ELF-1 (cell line): ENCODE measurements at regions not wholly inside any gene's neighbourhood (a gene's known extent, or its start where the extent isn't known, plus 50 kb on each side); places are given as distances from the start of the nearest gene placed in this dataset.
A peak's percentile ranks its signal among the peaks of the same experiment; 100 is the strongest.

Source experiments
- DNase-seq: peaks from one replicate; pipeline ENCODE4 v3.0.0-alpha.2; 2016; ENCODE audit warnings: low read depth, low spot score

GRCh38 chr11:104830508-104830907, 67.8 kb downstream of the CASP12 start:
- no peak for DNase-seq

GRCh38 chr11:104830080-104830479, 68.2 kb downstream of the CASP12 start:
- DNase-seq: no peak

- no peak for DNase-seq
These were observed 71.5 kb downstream of the CASP12 start for GRCh38 chr11:104826772-104827171.

- no peak for DNase-seq
These were observed 74.6 kb downstream of the CASP12 start for GRCh38 chr11:104823657-104824056.

- no peak for DNase-seq
These were observed 77.8 kb downstream of the CASP12 start for GRCh38 chr11:104820431-104820830.

GRCh38 chr11:104819603-104820002, 78.7 kb downstream of the CASP12 start:
- DNase-seq: no peak

GRCh38 chr11:104819107-104819506, 79.2 kb downstream of the CASP12 start:
- no peak for DNase-seq

- DNase-seq: no peak
These were observed 80.3 kb downstream of the CASP12 start for GRCh38 chr11:104817973-104818372.

GRCh38 chr11:104813532-104813931, 84.7 kb downstream of the CASP12 start:
- DNase-seq: no peak

- DNase-seq: no peak
These were observed 86.0 kb downstream of the CASP12 start for GRCh38 chr11:104812103-104812788.

- no peak for DNase-seq
These were observed 94.5 kb downstream of the CASP12 start for GRCh38 chr11:104803776-104804175.

- no peak for DNase-seq
These were observed 99.0 kb downstream of the CASP12 start for GRCh38 chr11:104799251-104799650.

GRCh38 chr11:104798789-104799188, 99.5 kb downstream of the CASP12 start:
- DNase-seq: no peak

- DNase-seq: no peak
These were observed 102.0 kb downstream of the CASP12 start for GRCh38 chr11:104796301-104796700.

GRCh38 chr11:104795501-104796213, 102.6 kb downstream of the CASP12 start:
- no peak for DNase-seq

GRCh38 chr11:104792861-104793260, 105.4 kb downstream of the CASP12 start:
- DNase-seq: peak; percentile 66

GRCh38 chr11:104791896-104792295, 106.4 kb downstream of the CASP12 start:
- DNase-seq: no peak

GRCh38 chr11:104784684-104785460, 113.4 kb downstream of the CASP12 start:
- no peak for DNase-seq

GRCh38 chr11:104783241-104783640, 115.0 kb downstream of the CASP12 start:
- DNase-seq: no peak

- no peak for DNase-seq
These were observed 115.9 kb downstream of the CASP12 start for GRCh38 chr11:104782377-104782754.

GRCh38 chr11:104781719-104782376, 116.4 kb downstream of the CASP12 start:
- DNase-seq: no peak

GRCh38 chr11:104781037-104781436, 117.2 kb downstream of the CASP12 start:
- no peak for DNase-seq
